Memory B cell (primary cell): ENCODE measurements at regions not wholly inside any gene's neighbourhood (a gene's known extent, or its start where the extent isn't known, plus 50 kb on each side); places are given as distances from the start of the nearest gene placed in this dataset.

ENCODE experiments used
- ATAC-seq: fragments of 150-1000 bp; cut with Tn5 transposase; 2 replicates; pipeline ENCODE4 v1.10.0; 2021; ENCODE audit warnings: low read depth, mild to moderate bottlenecking, moderate library complexity
- DNase-seq, 2 donors: peaks; one replicate each; pipeline ENCODE4 v3.0.0; 2022; ENCODE audit warnings: low spot score in 2 of 2
- H3K27ac Mint-ChIP-seq: one replicate; pipeline ENCODE4 v1.8.0; 2022; ENCODE audit warnings: mild to moderate bottlenecking, moderate library complexity, mixed read lengths
- H3K27me3 Mint-ChIP-seq: one replicate; pipeline ENCODE4 v1.8.0; 2022; ENCODE audit warnings: mixed read lengths
- H3K36me3 Mint-ChIP-seq: one replicate; pipeline ENCODE4 v1.8.0; 2022; ENCODE audit warnings: mild to moderate bottlenecking, mixed read lengths
- H3K4me1 Mint-ChIP-seq: one replicate; pipeline ENCODE4 v1.8.0; 2022; ENCODE audit warnings: mixed read lengths
- H3K4me3 Mint-ChIP-seq: one replicate; pipeline ENCODE4 v1.8.0; 2022; ENCODE audit warnings: mild to moderate bottlenecking, moderate library complexity, mixed read lengths
- H3K9me3 Mint-ChIP-seq: one replicate; pipeline ENCODE4 v1.8.0; 2022; ENCODE audit warnings: mixed read lengths

GRCh38 chr2:8533923-8534322, 147.9 kb upstream of the ID2 start:
- Mint-ChIP-seq H3K27ac (no peak overlapping the region), H3K27me3 (peaks cover 7% of the 10 kb centered on the region), H3K4me1 (peaks cover 25% of the 10 kb centered on the region), H3K9me3 (peaks cover 6% of the 10 kb centered on the region), H3K36me3 (peaks cover 2% of the 10 kb centered on the region), H3K4me3 (no peak overlapping the region)
- ATAC-seq: no peak
- no peak for DNase-seq

GRCh38 chr2:8534386-8534728, 147.5 kb upstream of the ID2 start:
- Mint-ChIP-seq H3K27ac (no peak overlapping the region), H3K4me1 (peaks cover 25% of the 10 kb centered on the region), H3K4me3 (no peak overlapping the region), H3K9me3 (peaks cover 6% of the 10 kb centered on the region), H3K36me3 (peaks cover 2% of the 10 kb centered on the region), H3K27me3 (peaks cover 7% of the 10 kb centered on the region)
- ATAC-seq (no peak), DNase-seq (no peak)

DNA sequence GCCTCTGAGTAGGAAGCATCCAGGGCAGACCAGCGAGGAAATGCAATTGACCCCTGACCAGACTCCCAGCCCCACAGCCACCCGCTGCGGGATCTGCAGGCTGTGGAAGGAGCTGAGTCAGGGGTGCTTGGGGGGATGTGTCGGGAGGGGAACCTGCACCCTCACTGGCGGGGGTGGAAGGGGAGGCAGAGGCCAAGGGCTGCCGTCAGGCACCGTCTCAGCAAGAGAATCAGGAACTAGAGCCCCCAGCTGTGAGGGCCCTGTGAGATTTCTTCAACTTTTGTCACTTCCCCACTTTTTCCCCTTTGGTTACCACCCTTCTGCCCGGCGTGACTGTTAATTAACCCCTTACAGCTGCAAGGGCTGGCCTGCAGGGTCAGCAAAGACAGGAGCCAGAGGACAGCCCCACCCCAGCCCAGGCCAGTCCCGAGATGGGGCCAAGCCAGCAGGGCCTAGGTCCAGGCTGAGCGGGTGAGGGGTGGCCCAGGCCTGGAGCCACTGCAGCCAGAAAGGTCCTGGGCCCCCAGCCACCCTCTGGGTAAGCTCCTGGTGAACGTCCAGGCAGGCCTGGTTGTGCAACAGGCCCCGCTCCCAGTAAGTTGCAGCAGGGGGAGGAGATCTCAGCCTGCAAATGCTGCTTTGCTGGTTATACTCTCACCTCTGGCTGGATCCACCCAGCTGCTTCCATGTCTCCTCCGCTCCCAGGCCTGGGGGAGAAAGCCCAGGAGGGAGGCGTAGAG, 147.0 kb upstream of the ID2 start:
- H3K9me3 Mint-ChIP-seq: peaks cover 6% of the 10 kb centered on the region
- peak; percentile 75 for ATAC-seq
- H3K4me1 Mint-ChIP-seq: peaks cover 29% of the 10 kb centered on the region
- peaks cover 2% of the 10 kb centered on the region for H3K36me3 Mint-ChIP-seq
- no peak overlapping the region for H3K4me3 Mint-ChIP-seq
- DNase-seq: no peak
- peaks cover 10% of the 10 kb centered on the region for H3K27me3 Mint-ChIP-seq
- H3K27ac Mint-ChIP-seq: no peak overlapping the region

- H3K27me3 Mint-ChIP-seq: peaks cover 10% of the 10 kb centered on the region
- peak overlapping the region; percentile 30 for H3K4me3 Mint-ChIP-seq
- DNase-seq: no peak
- peaks cover 2% of the 10 kb centered on the region for H3K36me3 Mint-ChIP-seq
- peaks cover 33% of the 10 kb centered on the region for H3K4me1 Mint-ChIP-seq
- no peak for ATAC-seq
- H3K9me3 Mint-ChIP-seq: peaks cover 6% of the 10 kb centered on the region
- H3K27ac Mint-ChIP-seq: no peak overlapping the region
Observed at GRCh38 chr2:8535469-8535795, 146.4 kb upstream of the ID2 start.

DNA sequence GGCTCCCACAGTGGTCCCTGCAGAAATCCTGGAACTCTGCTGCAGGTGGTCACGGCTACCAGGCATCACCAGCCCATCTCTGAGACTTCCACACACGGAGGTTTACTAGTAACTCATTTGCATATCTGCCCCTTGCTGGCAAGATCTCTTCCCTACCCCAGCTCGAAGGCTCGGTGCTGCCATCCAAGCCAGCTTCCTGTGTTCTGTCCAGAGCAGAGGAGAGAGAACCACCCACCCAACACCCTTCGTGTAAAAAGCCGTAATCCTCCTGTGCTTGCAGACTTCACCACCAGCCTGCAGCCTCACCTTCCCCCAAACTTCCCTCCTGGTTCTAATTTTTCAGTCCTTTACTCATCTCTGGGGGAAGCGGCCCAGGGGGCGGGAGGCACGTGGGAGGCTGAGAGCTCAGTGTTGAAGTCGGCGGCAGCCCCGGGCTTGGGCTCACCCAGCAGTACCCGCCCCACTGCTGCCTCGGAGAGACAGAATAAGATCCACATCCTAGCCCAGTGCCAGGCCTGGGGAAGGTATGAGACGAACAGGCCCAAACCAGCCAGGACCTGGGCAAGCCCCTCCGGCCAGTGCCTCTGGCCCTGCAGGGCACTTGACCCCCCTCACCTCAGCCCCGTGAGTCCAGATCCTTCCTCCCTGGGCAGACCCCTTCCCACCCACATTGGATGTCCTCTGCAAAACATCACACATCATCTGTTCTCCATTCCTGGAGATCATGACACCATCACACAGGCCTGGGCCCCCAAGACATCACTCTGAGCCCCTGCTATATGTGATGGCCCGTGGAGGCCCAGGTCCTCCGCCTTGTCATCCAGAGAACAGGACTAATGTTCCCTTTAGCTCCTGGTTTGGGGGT, 145.8 kb upstream of the ID2 start:
- no peak for DNase-seq

DNA sequence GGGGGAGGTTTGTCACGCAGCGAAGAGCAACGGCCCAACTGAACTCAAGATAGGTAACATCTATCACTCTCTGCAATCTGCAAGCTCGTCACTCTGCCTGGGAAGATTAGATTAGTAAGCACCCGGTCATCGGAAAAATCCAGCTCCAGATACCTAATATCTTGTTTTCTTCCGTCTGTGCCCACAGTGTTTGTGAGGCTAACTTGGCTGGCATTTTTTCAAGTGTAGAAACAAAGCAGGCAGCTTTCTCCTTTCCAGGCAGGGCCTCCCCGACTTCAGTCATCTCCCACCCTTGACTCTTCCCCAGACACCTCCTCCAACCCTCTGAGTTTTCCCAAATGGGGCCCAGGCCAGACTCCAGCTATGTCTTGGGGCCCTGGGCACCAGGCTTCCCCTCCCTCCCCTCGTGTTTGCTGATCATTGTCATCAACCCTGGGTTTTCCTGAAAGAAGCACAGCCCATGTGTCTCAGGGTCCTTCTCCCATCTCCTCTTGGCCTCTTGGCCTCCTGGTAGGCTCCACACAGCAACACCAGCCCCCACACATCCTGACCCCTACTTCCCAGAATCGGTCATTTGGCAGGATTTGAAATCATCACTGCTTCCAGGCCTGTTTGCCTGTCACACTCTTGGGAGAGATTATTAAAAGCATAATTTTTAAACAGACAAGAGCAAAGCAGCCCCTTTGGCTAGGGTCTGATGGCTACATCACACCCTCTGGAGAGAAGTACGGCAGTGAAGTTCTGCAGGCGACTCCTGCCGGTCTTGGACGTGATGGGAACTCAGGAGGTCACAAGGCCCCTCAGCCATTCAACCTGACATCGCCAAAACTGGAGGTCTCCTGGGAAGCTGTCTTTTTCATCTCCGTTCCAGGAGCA, 144.9 kb upstream of the ID2 start:
- H3K27ac Mint-ChIP-seq: peak overlapping the region; percentile 22
- peaks cover 12% of the 10 kb centered on the region for H3K27me3 Mint-ChIP-seq
- peaks cover 33% of the 10 kb centered on the region for H3K4me1 Mint-ChIP-seq
- no peaks in the 10 kb centered on the region for H3K36me3 Mint-ChIP-seq
- no peak for ATAC-seq
- no peak overlapping the region for H3K4me3 Mint-ChIP-seq
- no peak for DNase-seq
- peaks cover 3% of the 10 kb centered on the region for H3K9me3 Mint-ChIP-seq

More for the DNA sequence above, 145.8 kb upstream of the ID2 start:
- Mint-ChIP-seq H3K27ac (no peak overlapping the region), H3K27me3 (peaks cover 10% of the 10 kb centered on the region), H3K36me3 (peaks cover 1% of the 10 kb centered on the region), H3K4me1 (peaks cover 33% of the 10 kb centered on the region), H3K9me3 (peaks cover 5% of the 10 kb centered on the region), H3K4me3 (peak overlapping the region; percentile 30)
- ATAC-seq: peak; percentile 34

DNA sequence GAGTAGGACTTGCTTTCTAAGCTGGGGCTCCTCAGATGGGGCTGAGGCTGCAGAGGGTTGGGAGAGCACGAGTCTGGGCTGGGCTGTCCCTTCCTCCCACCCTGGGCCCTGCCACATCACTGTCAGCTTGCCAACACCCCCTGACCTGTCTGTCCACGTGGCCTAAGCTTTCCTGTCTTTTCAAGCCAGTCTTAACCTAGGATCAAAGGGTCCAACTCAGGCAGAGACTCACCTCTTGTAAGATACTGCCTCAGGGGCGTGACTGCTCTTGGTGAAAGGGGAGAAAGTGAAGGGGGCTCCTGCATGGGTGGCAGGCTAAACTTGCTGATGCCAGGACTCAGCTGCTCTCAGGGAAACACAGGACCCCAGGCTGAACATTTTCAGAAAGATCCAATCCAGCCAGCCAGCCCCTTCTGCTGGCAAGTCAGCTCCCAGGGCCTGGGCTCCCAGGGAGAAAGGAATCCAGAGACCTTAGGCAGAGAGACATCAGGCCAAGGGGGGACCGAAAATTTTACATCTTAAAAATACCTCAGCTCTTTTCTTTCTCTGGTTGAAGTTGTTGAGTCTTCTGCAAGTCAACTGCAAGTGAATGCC, 144.2 kb upstream of the ID2 start:
- DNase-seq (no peak), ATAC-seq (no peak)
- no peak overlapping the region for H3K4me3 Mint-ChIP-seq
- peaks cover 33% of the 10 kb centered on the region for H3K4me1 Mint-ChIP-seq
- no peaks in the 10 kb centered on the region for H3K9me3 Mint-ChIP-seq
- no peaks in the 10 kb centered on the region for H3K36me3 Mint-ChIP-seq
- H3K27me3 Mint-ChIP-seq: peaks cover 12% of the 10 kb centered on the region
- no peak overlapping the region for H3K27ac Mint-ChIP-seq

GRCh38 chr2:8538531-8538930, 143.3 kb upstream of the ID2 start:
- DNase-seq (no peak), ATAC-seq (no peak)
- Mint-ChIP-seq H3K36me3 (no peaks in the 10 kb centered on the region), H3K4me1 (peaks cover 33% of the 10 kb centered on the region), H3K4me3 (no peak overlapping the region), H3K9me3 (no peaks in the 10 kb centered on the region), H3K27me3 (peaks cover 12% of the 10 kb centered on the region), H3K27ac (no peak overlapping the region)

GRCh38 chr2:8538931-8539621, 142.8 kb upstream of the ID2 start:
- H3K4me1 Mint-ChIP-seq: peaks cover 34% of the 10 kb centered on the region
- H3K27ac Mint-ChIP-seq: no peak overlapping the region
- H3K9me3 Mint-ChIP-seq: no peaks in the 10 kb centered on the region
- peaks cover 12% of the 10 kb centered on the region for H3K27me3 Mint-ChIP-seq
- DNase-seq (no peak), ATAC-seq (no peak)
- H3K4me3 Mint-ChIP-seq: no peak overlapping the region
- no peaks in the 10 kb centered on the region for H3K36me3 Mint-ChIP-seq

DNA sequence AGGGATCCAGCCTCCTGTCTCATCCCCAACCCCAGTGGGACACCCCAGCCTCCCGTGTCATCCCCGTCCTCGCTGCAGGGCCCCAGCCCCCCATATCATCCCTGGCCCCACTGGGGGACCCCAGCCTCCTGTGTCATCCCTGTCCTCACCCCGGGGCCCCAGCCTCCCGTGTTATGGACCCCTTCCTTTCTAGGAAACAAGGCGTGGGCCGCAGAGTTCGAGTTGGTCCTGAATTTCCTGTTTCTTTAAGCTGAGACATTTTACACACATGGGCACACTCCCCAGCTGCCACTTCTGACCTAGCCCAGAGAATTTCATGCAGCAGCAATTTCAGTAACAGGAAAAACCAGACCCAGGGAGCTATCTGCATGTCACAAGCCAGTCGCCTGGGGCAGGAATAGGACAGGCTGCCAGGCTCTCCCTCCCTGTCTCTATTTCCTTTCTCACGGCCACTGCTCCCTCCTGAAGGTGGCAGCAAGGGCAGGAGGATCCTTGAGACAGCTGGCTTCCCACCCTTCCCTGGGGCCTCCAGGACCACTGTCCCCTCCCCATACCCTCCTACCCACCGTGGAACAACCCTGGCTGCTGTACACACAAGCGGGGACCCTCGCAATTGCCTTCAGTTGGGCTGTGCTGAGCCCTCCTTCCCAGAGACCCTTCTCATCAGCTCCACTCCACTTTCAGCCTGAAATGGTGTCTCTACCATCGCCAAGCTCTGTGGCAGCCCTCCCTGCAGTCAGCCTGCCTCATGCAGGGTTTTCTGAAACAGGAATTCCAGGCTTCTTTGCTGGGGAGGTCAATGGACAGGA, 141.9 kb upstream of the ID2 start:
- H3K4me3 Mint-ChIP-seq: no peak overlapping the region
- DNase-seq (no peak), ATAC-seq (no peak)
- H3K36me3 Mint-ChIP-seq: no peaks in the 10 kb centered on the region
- H3K4me1 Mint-ChIP-seq: peaks cover 33% of the 10 kb centered on the region
- H3K27me3 Mint-ChIP-seq: peaks cover 14% of the 10 kb centered on the region
- H3K27ac Mint-ChIP-seq: no peak overlapping the region
- no peaks in the 10 kb centered on the region for H3K9me3 Mint-ChIP-seq

GRCh38 chr2:8540552-8541055, 141.3 kb upstream of the ID2 start:
- H3K27me3 Mint-ChIP-seq: peaks cover 14% of the 10 kb centered on the region
- no peak overlapping the region for H3K4me3 Mint-ChIP-seq
- no peak for DNase-seq
- no peak overlapping the region for H3K27ac Mint-ChIP-seq
- no peaks in the 10 kb centered on the region for H3K36me3 Mint-ChIP-seq
- H3K4me1 Mint-ChIP-seq: peaks cover 31% of the 10 kb centered on the region
- no peak for ATAC-seq
- no peaks in the 10 kb centered on the region for H3K9me3 Mint-ChIP-seq

DNA sequence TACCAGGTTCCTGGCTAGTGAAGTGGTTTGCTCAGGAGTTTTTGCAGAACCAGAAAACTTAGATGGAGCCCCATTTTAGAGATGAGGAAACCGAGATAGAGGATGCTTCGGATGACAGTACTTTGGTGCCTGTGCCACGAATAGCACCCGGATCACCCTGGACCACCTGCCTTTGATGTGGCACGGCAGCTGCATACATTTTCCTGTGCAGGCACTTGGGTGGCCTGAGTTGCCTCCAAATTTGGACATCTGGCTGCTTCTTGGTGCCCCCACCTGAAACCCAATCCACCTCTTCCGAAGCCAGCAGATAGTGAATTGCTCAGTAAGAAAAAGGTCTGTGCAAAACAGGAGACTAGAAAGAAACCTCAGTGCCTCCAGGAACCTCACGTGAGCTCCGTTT, 140.6 kb upstream of the ID2 start:
- H3K27me3 Mint-ChIP-seq: peaks cover 14% of the 10 kb centered on the region
- DNase-seq (no peak), ATAC-seq (no peak)
- H3K4me3 Mint-ChIP-seq: no peak overlapping the region
- no peaks in the 10 kb centered on the region for H3K9me3 Mint-ChIP-seq
- H3K4me1 Mint-ChIP-seq: peaks cover 24% of the 10 kb centered on the region
- H3K27ac Mint-ChIP-seq: no peak overlapping the region
- H3K36me3 Mint-ChIP-seq: no peaks in the 10 kb centered on the region
